SK-N-DZ (cell line): ENCODE measurements at regions not wholly inside any gene's neighbourhood (a gene's known extent, or its start where the extent isn't known, plus 50 kb on each side); places are given as distances from the start of the nearest gene placed in this dataset.

Experiments used
- DNase-seq: peaks from one replicate; pipeline ENCODE4 v3.0.0-alpha.2; 2015; ENCODE audit warnings: low spot score

- DNase-seq, result no peak
Observed at GRCh38 chr12:43294916-43295315, 257.1 kb downstream of the ADAMTS20 start.

DNA sequence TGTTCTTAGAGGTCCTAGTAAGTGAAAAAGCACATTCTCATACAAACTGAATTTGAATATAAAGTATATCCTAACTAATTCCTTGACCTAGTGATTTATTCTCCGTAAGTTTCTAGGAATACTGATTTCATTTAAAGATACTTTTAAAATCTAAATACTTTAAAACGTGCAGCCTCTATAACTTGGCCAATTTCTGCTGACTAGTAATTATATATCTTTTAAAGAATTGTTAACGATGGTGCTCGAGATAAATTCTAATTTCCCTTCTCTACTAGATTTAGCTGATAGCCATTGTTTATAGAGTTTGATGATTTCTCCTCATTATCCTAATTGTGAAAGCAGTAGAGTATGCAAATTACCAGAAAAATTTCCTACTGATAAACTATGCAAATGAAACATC lies 257.9 kb downstream of the ADAMTS20 start:
- DNase-seq, result no peak

DNA sequence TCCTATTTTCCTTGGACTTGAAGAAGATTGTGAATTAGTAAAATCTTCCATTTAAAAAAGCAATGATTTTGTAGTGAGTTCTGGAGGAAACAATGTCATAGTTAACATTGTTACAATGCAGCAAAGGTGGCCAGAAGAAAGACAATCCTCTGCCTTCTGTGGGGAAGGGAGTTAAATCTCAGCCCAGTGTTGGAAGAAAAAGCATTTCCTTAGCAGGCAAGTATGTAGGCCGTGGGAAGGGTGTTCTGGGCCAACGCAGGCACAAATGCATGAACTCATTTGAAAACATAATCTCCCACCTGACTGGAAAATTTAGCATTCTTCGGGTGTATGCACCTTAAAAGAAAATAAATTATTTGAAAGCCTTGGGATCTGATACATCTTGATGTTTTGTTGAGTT lies 258.6 kb downstream of the ADAMTS20 start:
- DNase-seq, result no peak

- DNase-seq, result no peak
Observed at GRCh38 chr12:43292699-43293098, 259.3 kb downstream of the ADAMTS20 start.

DNA sequence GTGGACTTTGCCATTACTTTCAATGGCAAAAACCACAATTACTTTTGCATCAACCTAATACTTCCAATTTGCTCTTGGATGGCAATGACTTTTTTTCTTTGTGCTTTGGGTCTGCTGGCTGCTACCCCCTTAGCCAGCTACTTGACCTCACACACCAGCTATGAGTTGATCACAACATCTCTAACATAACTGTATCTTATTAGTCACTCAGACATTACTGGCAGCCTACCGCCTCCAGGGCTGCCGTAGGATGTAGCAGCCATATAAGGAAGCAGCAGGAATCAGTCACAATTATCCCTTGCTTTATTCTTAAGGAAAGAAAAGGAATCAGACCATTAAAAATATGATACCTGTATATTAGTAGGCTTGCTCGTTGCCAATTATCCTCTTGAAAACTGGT lies 260.5 kb downstream of the ADAMTS20 start:
- no peak for DNase-seq

GRCh38 chr12:43290836-43291235 lies 261.2 kb downstream of the ADAMTS20 start:
- DNase-seq, result no peak

DNA sequence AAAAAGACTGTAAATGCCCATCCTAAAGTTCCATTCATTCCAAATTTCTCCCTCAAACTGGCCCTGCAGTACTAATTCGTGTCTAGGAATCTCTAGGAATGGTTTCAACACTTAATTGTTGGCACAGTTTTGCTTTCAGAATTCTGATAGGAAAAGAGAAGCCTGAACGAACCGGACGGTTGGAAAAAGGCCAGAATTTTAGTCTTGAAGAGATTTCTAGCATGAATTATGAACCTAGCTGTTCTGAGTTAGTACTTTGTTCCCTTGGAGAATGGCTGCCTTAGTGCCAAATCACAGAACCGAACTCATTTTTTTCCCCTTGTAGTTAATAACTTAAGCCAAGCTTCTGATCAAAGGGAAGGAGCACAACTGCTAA lies 262.6 kb downstream of the ADAMTS20 start:
- DNase-seq, result no peak

- no peak for DNase-seq
Observed at GRCh38 chr12:43288671-43289425, 263.2 kb downstream of the ADAMTS20 start.

DNA sequence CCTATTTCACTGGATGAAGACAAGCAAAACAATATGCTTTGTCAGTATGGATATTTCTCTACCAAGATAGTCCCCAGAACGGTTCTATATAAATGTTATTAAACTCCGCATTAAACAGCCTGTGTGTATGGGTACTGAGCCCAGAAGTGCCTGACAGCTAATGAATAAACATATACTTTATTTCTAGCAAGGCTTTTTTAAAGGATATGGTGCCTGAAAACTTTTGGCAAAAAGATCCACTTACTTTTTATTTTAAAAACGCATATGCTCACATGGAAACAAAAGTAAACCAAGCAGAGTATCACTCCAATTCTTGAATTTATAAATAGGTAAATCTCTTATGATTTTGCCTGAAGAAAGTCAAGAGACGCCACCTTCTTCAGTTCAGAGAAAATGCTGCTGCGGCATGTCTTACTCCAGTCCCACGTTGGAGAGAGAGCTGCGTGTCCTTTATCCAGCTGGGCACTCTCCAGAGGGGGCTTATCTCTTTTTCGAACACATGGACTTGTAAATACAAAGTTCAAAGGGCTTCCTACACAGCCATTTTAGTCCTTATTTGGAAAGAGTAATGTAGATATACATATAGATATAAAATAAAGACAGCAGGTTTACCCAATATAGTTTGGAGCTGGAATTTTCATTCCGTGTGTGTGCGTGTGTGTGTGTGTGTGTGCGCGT lies 264.2 kb downstream of the ADAMTS20 start:
- DNase-seq, result peak; percentile 26

GRCh38 chr12:43286986-43287385 lies 265.0 kb downstream of the ADAMTS20 start:
- no peak for DNase-seq

DNA sequence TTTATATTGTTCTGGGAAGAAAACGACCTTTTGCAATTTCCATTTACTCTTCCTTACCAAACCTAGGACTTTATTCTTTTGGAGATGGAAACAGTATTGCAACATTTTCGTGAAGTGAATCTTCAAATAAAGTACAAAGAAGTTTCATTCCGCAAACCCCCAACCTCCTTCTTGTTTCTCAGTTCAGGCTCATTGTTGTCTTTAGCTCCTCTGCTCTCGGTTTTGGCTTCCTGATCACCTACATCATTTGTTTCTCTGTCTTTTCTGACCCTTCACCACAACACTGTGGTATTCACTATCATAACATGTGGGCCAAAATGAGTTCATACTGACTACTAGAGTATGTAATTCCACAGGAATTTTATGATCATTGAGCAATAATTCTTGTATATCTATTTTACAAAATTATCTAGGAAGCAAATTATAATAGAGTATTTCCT lies 266.8 kb downstream of the ADAMTS20 start:
- DNase-seq, result no peak

DNA sequence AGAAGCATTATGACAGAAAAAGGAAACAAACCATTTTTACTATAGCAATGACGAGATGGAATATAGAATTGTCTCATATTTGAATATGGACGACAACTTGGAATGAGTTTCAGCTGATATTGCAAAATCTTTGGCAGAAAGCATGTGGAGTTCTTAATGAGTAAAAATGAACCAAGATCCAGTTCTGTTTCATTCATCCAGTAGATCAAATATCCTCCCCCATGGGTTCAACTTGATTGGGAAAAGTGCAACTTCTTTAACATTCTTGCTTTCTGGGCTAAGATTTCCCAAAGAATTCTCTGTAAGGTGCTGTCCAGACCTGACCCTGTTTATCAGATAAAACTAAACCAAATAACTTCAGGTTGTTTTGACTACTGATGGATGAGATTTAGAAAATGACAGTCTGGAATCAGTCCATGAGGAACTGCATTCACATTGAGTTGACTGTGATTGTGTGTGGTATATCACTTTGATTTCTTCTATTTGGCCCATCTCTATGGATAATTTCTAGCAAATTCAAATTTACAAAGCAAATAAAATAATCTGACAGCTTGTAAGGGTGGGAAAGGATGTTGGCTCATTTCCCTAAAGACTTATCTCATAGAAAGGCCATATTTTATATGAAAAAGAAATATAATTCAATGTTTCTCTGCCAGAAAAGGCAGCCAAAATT lies 267.4 kb downstream of the ADAMTS20 start:
- DNase-seq, result no peak

GRCh38 chr12:43283206-43283605 lies 268.8 kb downstream of the ADAMTS20 start:
- DNase-seq, result no peak

- peak; percentile 46 for DNase-seq
Observed at GRCh38 chr12:43282106-43282505, 269.9 kb downstream of the ADAMTS20 start.

DNA sequence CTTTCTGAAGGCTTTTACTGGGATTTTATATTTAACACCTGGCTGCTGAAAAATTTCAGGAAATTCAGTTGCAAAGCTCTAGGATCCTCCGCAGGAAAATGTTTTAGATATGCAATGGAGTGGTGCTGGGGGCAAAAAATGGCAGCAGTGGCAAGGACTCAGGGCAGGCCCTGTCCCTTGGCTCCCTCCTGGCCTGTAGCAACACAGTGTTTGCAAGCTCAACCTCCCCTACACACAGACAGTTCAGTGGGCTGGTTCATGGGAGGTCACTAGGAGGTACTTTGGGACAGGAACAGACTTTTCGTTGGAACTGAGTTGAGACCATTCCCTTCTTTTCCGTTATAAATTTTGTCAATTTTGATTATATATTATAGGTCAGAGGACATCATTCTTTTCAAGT lies 270.4 kb downstream of the ADAMTS20 start:
- DNase-seq, result peak; percentile 6

DNA sequence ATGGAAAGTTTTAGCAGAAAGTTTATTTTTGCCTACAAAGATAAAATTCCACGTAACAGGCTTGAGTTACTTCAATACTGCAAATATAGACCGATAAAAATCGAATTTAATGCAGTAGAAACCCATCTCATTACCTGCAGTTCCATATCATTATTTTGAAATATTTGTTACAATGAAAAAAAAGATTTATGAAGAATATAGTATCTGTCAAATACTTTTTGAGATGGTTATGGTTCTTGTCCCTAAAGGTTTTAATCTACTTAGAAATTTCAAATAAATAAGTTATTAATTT lies 273.5 kb downstream of the ADAMTS20 start:
- no peak for DNase-seq

DNA sequence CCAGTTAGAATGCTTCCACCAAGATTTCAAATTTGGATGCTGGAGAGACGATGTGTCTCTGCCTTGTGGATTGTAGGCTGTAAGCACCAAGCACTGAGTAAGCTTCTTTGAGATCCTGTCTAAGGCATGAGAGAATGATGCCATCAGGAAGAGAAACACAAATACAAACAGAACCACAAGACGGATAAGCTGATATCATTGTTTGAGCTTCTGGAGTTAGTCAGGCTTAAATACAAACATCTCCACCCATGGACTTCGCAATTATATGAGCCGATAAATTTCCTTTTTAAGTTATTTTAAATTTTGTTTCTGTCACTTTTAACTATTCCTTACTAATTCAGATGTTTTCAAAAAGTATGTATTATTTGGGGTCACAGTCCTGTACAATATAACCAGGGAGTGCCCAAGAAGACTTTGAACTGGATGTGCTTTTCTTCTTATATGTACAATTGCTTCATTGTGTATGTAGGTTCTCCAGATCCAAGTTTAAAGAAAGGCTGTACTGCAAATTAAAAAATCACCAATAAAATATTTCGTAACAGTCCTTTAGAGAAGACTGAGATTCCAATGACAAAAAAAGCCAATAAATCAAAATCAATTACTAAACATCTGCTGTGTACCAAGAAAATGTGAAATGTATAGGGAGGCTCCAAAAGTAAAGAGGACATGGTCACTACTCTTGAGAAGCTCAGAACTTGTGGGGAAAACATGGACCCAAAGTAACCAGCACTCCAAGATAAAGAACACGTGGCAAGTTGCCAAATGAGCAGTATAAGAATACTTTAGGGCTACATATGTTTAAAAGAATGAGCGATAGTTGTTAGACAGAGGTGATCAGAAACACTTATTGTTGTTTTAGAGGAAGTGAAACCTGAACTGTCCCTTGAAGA lies 274.1 kb downstream of the ADAMTS20 start:
- no peak for DNase-seq

GRCh38 chr12:43273467-43273866 lies 278.5 kb downstream of the ADAMTS20 start:
- DNase-seq, result no peak

GRCh38 chr12:43271659-43272058 lies 280.3 kb downstream of the ADAMTS20 start:
- DNase-seq, result no peak

DNA sequence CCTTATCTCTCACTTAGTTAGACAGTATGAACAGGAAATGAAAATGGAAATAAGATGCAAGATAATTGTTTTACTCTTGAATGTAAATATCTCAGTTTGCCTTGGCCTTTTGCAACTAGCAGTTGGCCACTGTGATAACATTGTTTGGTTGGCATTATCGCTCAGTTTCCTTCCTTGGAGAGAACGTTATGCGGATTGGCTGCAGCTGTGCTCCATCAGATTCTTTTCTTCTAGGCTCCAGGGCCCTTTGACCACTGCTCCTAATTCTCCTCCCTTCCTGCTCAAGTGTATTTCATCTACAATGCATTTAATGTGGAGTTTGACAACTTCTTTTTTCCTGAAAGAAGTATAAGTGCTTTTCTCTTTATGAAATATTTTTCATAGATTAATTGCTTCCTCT lies 284.2 kb downstream of the ADAMTS20 start:
- no peak for DNase-seq

- no peak for DNase-seq
Observed at GRCh38 chr12:43261701-43262100, 290.3 kb downstream of the ADAMTS20 start.

DNA sequence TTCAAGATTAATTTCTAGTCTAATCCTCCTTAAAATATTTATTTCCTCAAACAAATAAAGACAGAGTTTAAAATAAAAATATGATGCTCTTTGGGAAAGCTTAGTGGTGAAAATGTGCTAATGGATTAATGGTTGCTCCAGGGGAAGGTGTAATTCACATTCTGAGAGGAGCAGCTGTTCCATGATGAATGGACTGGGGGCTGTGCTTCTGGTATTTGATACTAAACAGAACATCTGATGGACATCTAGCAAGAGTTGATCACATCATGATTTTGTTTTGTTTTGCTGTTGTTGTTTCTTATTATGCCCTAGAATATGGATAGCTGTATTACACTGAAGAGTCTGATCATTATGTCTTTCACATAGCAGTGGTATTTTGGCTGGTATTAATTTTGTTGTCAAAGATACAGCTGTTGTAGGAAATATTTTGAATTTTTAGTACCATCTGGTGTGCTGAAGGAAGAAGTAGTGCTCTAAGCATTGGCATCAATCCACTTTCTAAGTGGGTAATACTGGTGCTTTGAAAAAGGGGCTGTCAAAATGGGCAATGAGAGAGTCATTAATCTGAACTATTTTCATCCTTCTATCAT lies 296.4 kb downstream of the ADAMTS20 start:
- peak; percentile 40 for DNase-seq
